Kidney (tissue), 13 donors: ENCODE measurements at regions not wholly inside any gene's neighbourhood (a gene's known extent, or its start where the extent isn't known, plus 50 kb on each side); places are given as distances from the start of the nearest gene placed in this dataset.

Experiments used
- DNase-seq, 5 donors: peaks; one replicate each; pipeline ENCODE4 v3.0.0-alpha.2; 2013 to 2020
- FAIRE-seq: peaks from 2 replicates; lab custom pipeline; 2012; peaks lifted over from hg19 to GRCh38; lab: Jason Lieb, UNC
- H3K27ac ChIP-seq, 2 donors: one replicate each; pipeline ENCODE4 v1.7.0; 2013; ENCODE audit warnings: low read depth in 2 of 2, low read length in 2 of 2, inconsistent platforms in 1 of 2
- H3K27me3 ChIP-seq: one replicate; pipeline ENCODE4 v1.7.1; 2013; ENCODE audit warnings: low read length, inconsistent platforms; ENCODE audit not compliant: control insufficient read depth, insufficient read depth
- H3K36me3 ChIP-seq, 3 donors: one replicate each; pipeline versions ENCODE4 v1.7.0 to v1.7.1; 2013; ENCODE audit warnings: low read length in 3 of 3, control low read depth in 1 of 3, inconsistent platforms in 1 of 3; ENCODE audit not compliant: insufficient read depth in 3 of 3, control insufficient read depth in 2 of 3
- H3K4me1 ChIP-seq, 3 donors: one replicate each; pipeline versions ENCODE4 v1.7.0 to v1.7.1; 2013; ENCODE audit warnings: low read length in 3 of 3, inconsistent platforms in 1 of 3, low read depth in 1 of 3; ENCODE audit not compliant: control insufficient read depth in 2 of 3, insufficient read depth in 2 of 3
- H3K4me3 ChIP-seq, 3 donors: one replicate each; pipeline versions ENCODE4 v1.7.0 to v1.8.1; 2013; ENCODE audit warnings: low read length in 3 of 3, control low read depth in 1 of 3, inconsistent platforms in 1 of 3
- H3K9ac ChIP-seq, 3 donors: one replicate each; pipeline versions ENCODE4 v1.7.0 to v1.7.1; 2013; ENCODE audit warnings: low read length in 3 of 3, control low read depth in 1 of 3, inconsistent platforms in 1 of 3
- H3K9me3 ChIP-seq, 3 donors: one replicate each; pipeline versions ENCODE4 v1.7.0 to v1.7.1; 2013; ENCODE audit warnings: low read length in 3 of 3, control low read depth in 1 of 3, inconsistent platforms in 1 of 3; ENCODE audit not compliant: control insufficient read depth in 2 of 3, insufficient read depth in 1 of 3
- intact Hi-C: fragments of 100-400 bp; cut with DNase I; formaldehyde crosslinking; loops from one replicate; pipeline ENCODE4 v1.11.1; 2022
- TF ChIP-seq, protein P1 (sequence below): IDR thresholded peaks from 3 replicates; pipeline ENCODE4 v1.5.1; 2012; ENCODE audit warnings: mild to moderate bottlenecking, moderate library complexity, borderline replicate concordance; ENCODE audit not compliant: insufficient read depth; ENCODE audit errors: extremely low read depth
- donor health status: control.
- donor health status: control.
- donor health status: control.
- donor health status: control.
- donor health status: control.
- donor health status: DM: yes; HTN: yes; CAD: no.
- donor health status: Normal renal cell carcinoma (clear cell type).

DNA sequence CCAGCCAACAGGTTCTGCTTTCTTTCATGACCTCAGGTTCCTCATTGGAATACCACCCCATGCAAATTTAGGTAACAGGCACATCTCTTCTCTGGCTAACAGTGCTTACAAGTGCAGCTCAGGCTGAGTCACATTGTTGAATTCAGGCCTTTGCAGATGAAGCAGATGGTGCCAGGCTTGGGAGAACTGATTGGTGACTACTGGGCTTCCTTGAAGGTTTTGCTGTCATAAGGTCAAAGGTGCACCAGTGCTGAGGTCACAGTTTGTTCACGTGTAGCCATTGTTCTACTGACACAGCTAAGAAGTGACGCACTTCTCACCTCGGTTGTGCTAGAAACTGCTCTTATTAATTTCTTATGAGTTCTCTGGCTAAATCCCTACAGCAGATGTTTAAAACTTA, 128.6 kb upstream of the BMPER start:
- no peak overlapping the region for H3K27ac ChIP-seq
- intact Hi-C loops, result no loop called here
- no peaks in the 10 kb centered on the region for H3K4me1 ChIP-seq
- H3K9ac ChIP-seq, result no peak overlapping the region
- DNase-seq, result no peak
- no peak overlapping the region for H3K4me3 ChIP-seq
- FAIRE-seq, result no peak
- TF ChIP-seq, protein P1, sequence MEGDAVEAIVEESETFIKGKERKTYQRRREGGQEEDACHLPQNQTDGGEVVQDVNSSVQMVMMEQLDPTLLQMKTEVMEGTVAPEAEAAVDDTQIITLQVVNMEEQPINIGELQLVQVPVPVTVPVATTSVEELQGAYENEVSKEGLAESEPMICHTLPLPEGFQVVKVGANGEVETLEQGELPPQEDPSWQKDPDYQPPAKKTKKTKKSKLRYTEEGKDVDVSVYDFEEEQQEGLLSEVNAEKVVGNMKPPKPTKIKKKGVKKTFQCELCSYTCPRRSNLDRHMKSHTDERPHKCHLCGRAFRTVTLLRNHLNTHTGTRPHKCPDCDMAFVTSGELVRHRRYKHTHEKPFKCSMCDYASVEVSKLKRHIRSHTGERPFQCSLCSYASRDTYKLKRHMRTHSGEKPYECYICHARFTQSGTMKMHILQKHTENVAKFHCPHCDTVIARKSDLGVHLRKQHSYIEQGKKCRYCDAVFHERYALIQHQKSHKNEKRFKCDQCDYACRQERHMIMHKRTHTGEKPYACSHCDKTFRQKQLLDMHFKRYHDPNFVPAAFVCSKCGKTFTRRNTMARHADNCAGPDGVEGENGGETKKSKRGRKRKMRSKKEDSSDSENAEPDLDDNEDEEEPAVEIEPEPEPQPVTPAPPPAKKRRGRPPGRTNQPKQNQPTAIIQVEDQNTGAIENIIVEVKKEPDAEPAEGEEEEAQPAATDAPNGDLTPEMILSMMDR, result no peak
- no peaks in the 10 kb centered on the region for H3K27me3 ChIP-seq
- no peaks in the 10 kb centered on the region for H3K9me3 ChIP-seq
- no peaks in the 10 kb centered on the region for H3K36me3 ChIP-seq

DNA sequence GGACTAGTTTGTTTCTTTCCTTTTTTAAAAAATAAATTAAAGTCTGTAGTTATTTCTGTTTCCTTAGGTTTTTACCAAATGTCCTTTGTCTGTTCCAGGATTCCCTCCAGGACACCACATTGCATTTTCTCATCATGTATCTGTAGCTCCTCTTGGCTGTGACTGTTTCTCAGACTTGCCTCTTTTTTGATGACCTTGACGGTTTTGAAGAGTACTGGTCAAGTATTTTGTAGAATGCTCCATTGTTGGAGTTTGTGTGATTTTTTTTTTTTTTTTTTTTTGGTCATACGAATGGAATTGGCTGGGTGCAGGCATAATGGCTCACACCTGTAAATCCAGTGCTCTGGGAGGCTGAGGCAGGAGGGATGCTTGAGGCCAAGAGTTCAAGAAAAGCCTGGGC, 127.1 kb upstream of the BMPER start:
- TF ChIP-seq, protein P1, result no peak
- H3K9me3 ChIP-seq, result peaks cover 0 to 3% (median 0%) of the 10 kb centered on the region in 3 donors
- H3K4me1 ChIP-seq, result no peaks in the 10 kb centered on the region
- H3K9ac ChIP-seq, result no peak overlapping the region
- FAIRE-seq (no peak), DNase-seq (no peak)
- intact Hi-C loops, result no loop called here
- H3K27me3 ChIP-seq, result no peaks in the 10 kb centered on the region
- H3K4me3 ChIP-seq, result no peak overlapping the region
- no peak overlapping the region for H3K27ac ChIP-seq
- H3K36me3 ChIP-seq, result no peaks in the 10 kb centered on the region

- H3K27me3 ChIP-seq, result no peaks in the 10 kb centered on the region
- H3K9me3 ChIP-seq, result peaks cover 0 to 3% (median 0%) of the 10 kb centered on the region in 3 donors
- no peak overlapping the region for H3K27ac ChIP-seq
- H3K4me1 ChIP-seq, result no peaks in the 10 kb centered on the region
- TF ChIP-seq, protein P1, result no peak
- DNase-seq (no peak), FAIRE-seq (no peak)
- no peak overlapping the region for H3K9ac ChIP-seq
- H3K36me3 ChIP-seq, result no peaks in the 10 kb centered on the region
- no peak overlapping the region for H3K4me3 ChIP-seq
- intact Hi-C loops, result no loop called here
Observed at GRCh38 chr7:33779216-33779615, 126.1 kb upstream of the BMPER start.

GRCh38 chr7:33781167-33781566, 124.2 kb upstream of the BMPER start:
- Histone ChIP-seq H3K27me3 (no peaks in the 10 kb centered on the region), H3K9me3 (peaks cover 0 to 3% (median 0%) of the 10 kb centered on the region in 3 donors), H3K4me3 (no peak overlapping the region), H3K36me3 (no peaks in the 10 kb centered on the region), H3K9ac (no peak overlapping the region), H3K27ac (no peak overlapping the region), H3K4me1 (no peaks in the 10 kb centered on the region)
- no peak for DNase-seq
- FAIRE-seq, result no peak
- TF ChIP-seq, protein P1, result no peak
- intact Hi-C loops, result no loop called here
